ENCODE measurements at regions not wholly inside any gene's neighbourhood (a gene's known extent, or its start where the extent isn't known, plus 50 kb on each side); places are given as distances from the start of the nearest gene placed in this dataset.
A peak's percentile ranks its signal among the peaks of the same experiment; 100 is the strongest.

- Histone ChIP-seq H3K36me3 (ENCODE audit: control insufficient read depth, insufficient read depth, low read length) (no peaks in the 10 kb centered on the region), H3K56ac (ENCODE audit: low read length) (no peak overlapping the region), H4K5ac (ENCODE audit: low read length) (no peak overlapping the region), H3K4ac (ENCODE audit: low read depth, low read length) (no peak overlapping the region), H4K8ac (ENCODE audit: low read depth, low read length) (no peak overlapping the region), H3K4me3 (ENCODE audit: low read length) (no peak overlapping the region), H3K79me2 (ENCODE audit: control insufficient read depth, insufficient read depth, low read length) (no peaks in the 10 kb centered on the region), H3K23ac (ENCODE audit: low read length) (no peak overlapping the region), H2AK5ac (ENCODE audit: low read length) (no peak overlapping the region), H2BK120ac (ENCODE audit: low read depth, low read length) (no peak overlapping the region), H3K4me2 (ENCODE audit: low read length) (no peak overlapping the region), H3K4me1 (ENCODE audit: control insufficient read depth, low read depth, low read length) (no peaks in the 10 kb centered on the region), H3K18ac (ENCODE audit: low read length) (no peak overlapping the region), H3K9ac (ENCODE audit: low read length) (no peak overlapping the region), H3K27me3 (ENCODE audit: insufficient read depth, low read length, poor library complexity) (no peaks in the 10 kb centered on the region), H2BK5ac (ENCODE audit: low read length) (no peak overlapping the region), H3K27ac (ENCODE audit: low read depth, low read length) (no peak overlapping the region), H2BK15ac (replicated peaks; ENCODE audit: low read depth) (no peak overlapping the region), H3K79me1 (ENCODE audit: low read length) (no peaks in the 10 kb centered on the region)
- no peak for DNase-seq
- no CpG with 5 or more reads among the region's 2 CpGs for WGBS (ENCODE audit: extremely low coverage, insufficient coverage, low lambda C conversion rate)
Observed at GRCh38 chr15:67908756-67909155, 68.9 kb upstream of the RNU6-1 start.

- Histone ChIP-seq H3K4me2 (ENCODE audit: low read length) (no peak overlapping the region), H2BK5ac (ENCODE audit: low read length) (no peak overlapping the region), H3K4me3 (ENCODE audit: low read length) (no peak overlapping the region), H3K56ac (ENCODE audit: low read length) (no peak overlapping the region), H3K79me2 (ENCODE audit: control insufficient read depth, insufficient read depth, low read length) (no peaks in the 10 kb centered on the region), H3K4me1 (ENCODE audit: control insufficient read depth, low read depth, low read length) (peaks cover 9% of the 10 kb centered on the region), H2BK120ac (ENCODE audit: low read depth, low read length) (no peak overlapping the region), H3K79me1 (ENCODE audit: low read length) (no peaks in the 10 kb centered on the region), H2AK5ac (ENCODE audit: low read length) (no peak overlapping the region), H3K27me3 (ENCODE audit: insufficient read depth, low read length, poor library complexity) (no peaks in the 10 kb centered on the region), H3K4ac (ENCODE audit: low read depth, low read length) (no peak overlapping the region), H3K18ac (ENCODE audit: low read length) (no peak overlapping the region), H2BK15ac (replicated peaks; ENCODE audit: low read depth) (no peak overlapping the region), H3K27ac (ENCODE audit: low read depth, low read length) (no peak overlapping the region), H4K8ac (ENCODE audit: low read depth, low read length) (no peak overlapping the region), H3K9ac (ENCODE audit: low read length) (no peak overlapping the region), H3K36me3 (ENCODE audit: control insufficient read depth, insufficient read depth, low read length) (no peaks in the 10 kb centered on the region), H4K5ac (ENCODE audit: low read length) (no peak overlapping the region), H3K23ac (ENCODE audit: low read length) (no peak overlapping the region)
- WGBS (ENCODE audit: extremely low coverage, insufficient coverage, low lambda C conversion rate) = no CpG with 5 or more reads among the region's 1 CpG
- DNase-seq = no peak
Observed at GRCh38 chr15:67911727-67912126, 71.9 kb upstream of the RNU6-1 start.

- no peak overlapping the region for H3K4me2 ChIP-seq (ENCODE audit: low read length)
- H4K8ac ChIP-seq (ENCODE audit: low read depth, low read length) = no peak overlapping the region
- DNase-seq = no peak
- H4K5ac ChIP-seq (ENCODE audit: low read length) = no peak overlapping the region
- H3K9ac ChIP-seq (ENCODE audit: low read length) = no peak overlapping the region
- H3K4me3 ChIP-seq (ENCODE audit: low read length) = no peak overlapping the region
- no peak overlapping the region for H2BK5ac ChIP-seq (ENCODE audit: low read length)
- H3K4ac ChIP-seq (ENCODE audit: low read depth, low read length) = no peak overlapping the region
- H3K27me3 ChIP-seq (ENCODE audit: insufficient read depth, low read length, poor library complexity) = no peaks in the 10 kb centered on the region
- no peaks in the 10 kb centered on the region for H3K79me1 ChIP-seq (ENCODE audit: low read length)
- H3K79me2 ChIP-seq (ENCODE audit: control insufficient read depth, insufficient read depth, low read length) = no peaks in the 10 kb centered on the region
- H2AK5ac ChIP-seq (ENCODE audit: low read length) = no peak overlapping the region
- no peak overlapping the region for H3K56ac ChIP-seq (ENCODE audit: low read length)
- WGBS (ENCODE audit: extremely low coverage, insufficient coverage, low lambda C conversion rate) = no CpG with 5 or more reads among the region's 1 CpG
- no peaks in the 10 kb centered on the region for H3K36me3 ChIP-seq (ENCODE audit: control insufficient read depth, insufficient read depth, low read length)
- H3K27ac ChIP-seq (ENCODE audit: low read depth, low read length) = no peak overlapping the region
- H3K18ac ChIP-seq (ENCODE audit: low read length) = no peak overlapping the region
- H2BK120ac ChIP-seq (ENCODE audit: low read depth, low read length) = no peak overlapping the region
- H2BK15ac ChIP-seq (replicated peaks; ENCODE audit: low read depth) = no peak overlapping the region
- peaks cover 10% of the 10 kb centered on the region for H3K4me1 ChIP-seq (ENCODE audit: control insufficient read depth, low read depth, low read length)
- H3K23ac ChIP-seq (ENCODE audit: low read length) = no peak overlapping the region
Observed at GRCh38 chr15:67914028-67914427, 74.2 kb upstream of the RNU6-1 start.

GRCh38 chr15:67914537-67915460 is 75.0 kb upstream of the RNU6-1 start:
- Histone ChIP-seq H2BK15ac (replicated peaks; ENCODE audit: low read depth) (no peak overlapping the region), H3K79me2 (ENCODE audit: control insufficient read depth, insufficient read depth, low read length) (no peaks in the 10 kb centered on the region), H3K4ac (ENCODE audit: low read depth, low read length) (no peak overlapping the region), H3K27me3 (ENCODE audit: insufficient read depth, low read length, poor library complexity) (no peaks in the 10 kb centered on the region), H2BK5ac (ENCODE audit: low read length) (no peak overlapping the region), H3K9ac (ENCODE audit: low read length) (peak overlapping the region; percentile 27), H3K23ac (ENCODE audit: low read length) (no peak overlapping the region), H3K79me1 (ENCODE audit: low read length) (no peaks in the 10 kb centered on the region), H2AK5ac (ENCODE audit: low read length) (no peak overlapping the region), H4K8ac (ENCODE audit: low read depth, low read length) (no peak overlapping the region), H3K4me1 (ENCODE audit: control insufficient read depth, low read depth, low read length) (peaks cover 10% of the 10 kb centered on the region), H3K4me3 (ENCODE audit: low read length) (no peak overlapping the region), H4K5ac (ENCODE audit: low read length) (no peak overlapping the region), H3K56ac (ENCODE audit: low read length) (peak overlapping the region; percentile 75), H2BK120ac (ENCODE audit: low read depth, low read length) (peak overlapping the region; percentile 35), H3K4me2 (ENCODE audit: low read length) (peak overlapping the region; percentile 26), H3K27ac (ENCODE audit: low read depth, low read length) (peak overlapping the region; percentile 38), H3K36me3 (ENCODE audit: control insufficient read depth, insufficient read depth, low read length) (no peaks in the 10 kb centered on the region), H3K18ac (ENCODE audit: low read length) (peak overlapping the region; percentile 54)
- no CpG with 5 or more reads among the region's 6 CpGs for WGBS (ENCODE audit: extremely low coverage, insufficient coverage, low lambda C conversion rate)
- peak; percentile 81 for DNase-seq

- no peak overlapping the region for H3K4me2 ChIP-seq (ENCODE audit: low read length)
- H3K36me3 ChIP-seq (ENCODE audit: control insufficient read depth, insufficient read depth, low read length) = no peaks in the 10 kb centered on the region
- peak overlapping the region; percentile 15 for H2BK5ac ChIP-seq (ENCODE audit: low read length)
- peaks cover 10% of the 10 kb centered on the region for H3K4me1 ChIP-seq (ENCODE audit: control insufficient read depth, low read depth, low read length)
- H3K23ac ChIP-seq (ENCODE audit: low read length) = no peak overlapping the region
- DNase-seq = peak; percentile 57
- no peaks in the 10 kb centered on the region for H3K79me1 ChIP-seq (ENCODE audit: low read length)
- WGBS (ENCODE audit: extremely low coverage, insufficient coverage, low lambda C conversion rate) = no CpG with 5 or more reads among the region's 7 CpGs
- no peak overlapping the region for H4K8ac ChIP-seq (ENCODE audit: low read depth, low read length)
- H2AK5ac ChIP-seq (ENCODE audit: low read length) = no peak overlapping the region
- no peak overlapping the region for H2BK15ac ChIP-seq (replicated peaks; ENCODE audit: low read depth)
- H3K18ac ChIP-seq (ENCODE audit: low read length) = peak overlapping the region; percentile 28
- peak overlapping the region; percentile 42 for H3K56ac ChIP-seq (ENCODE audit: low read length)
- H3K79me2 ChIP-seq (ENCODE audit: control insufficient read depth, insufficient read depth, low read length) = no peaks in the 10 kb centered on the region
- H3K27ac ChIP-seq (ENCODE audit: low read depth, low read length) = peak overlapping the region; percentile 16
- H2BK120ac ChIP-seq (ENCODE audit: low read depth, low read length) = peak overlapping the region; percentile 2
- no peak overlapping the region for H3K4me3 ChIP-seq (ENCODE audit: low read length)
- H4K5ac ChIP-seq (ENCODE audit: low read length) = no peak overlapping the region
- peak overlapping the region; percentile 49 for H3K4ac ChIP-seq (ENCODE audit: low read depth, low read length)
- H3K9ac ChIP-seq (ENCODE audit: low read length) = peak overlapping the region; percentile 3
- no peaks in the 10 kb centered on the region for H3K27me3 ChIP-seq (ENCODE audit: insufficient read depth, low read length, poor library complexity)
Observed at GRCh38 chr15:67915461-67916374, 75.9 kb upstream of the RNU6-1 start.

Measured in mesendoderm (in vitro differentiated cells).